ENCODE measurements at regions not wholly inside any gene's neighbourhood (a gene's known extent, or its start where the extent isn't known, plus 50 kb on each side); places are given as distances from the start of the nearest gene placed in this dataset.

DNA sequence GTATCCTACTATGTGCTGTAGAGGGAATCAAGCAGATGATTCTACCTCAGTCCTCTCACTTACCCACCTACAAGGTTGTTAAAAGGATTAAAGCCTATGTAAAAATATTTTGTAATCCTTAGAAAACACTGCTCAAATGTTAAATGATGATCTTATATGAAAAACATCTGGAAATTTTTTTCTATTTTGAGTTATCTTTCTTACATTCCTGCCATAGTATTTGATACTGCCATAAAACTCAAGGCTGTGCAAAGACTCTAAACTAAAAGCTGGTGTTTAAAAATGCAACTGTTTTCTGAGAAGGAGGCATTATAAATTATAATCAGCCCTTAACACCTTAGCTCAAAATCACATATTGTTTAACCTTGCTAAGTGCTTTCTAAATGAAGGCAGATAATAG lies 474.2 kb downstream of the PRELID2 start:
- peak; percentile 43 for DNase-seq (ENCODE audit: low read depth)

DNA sequence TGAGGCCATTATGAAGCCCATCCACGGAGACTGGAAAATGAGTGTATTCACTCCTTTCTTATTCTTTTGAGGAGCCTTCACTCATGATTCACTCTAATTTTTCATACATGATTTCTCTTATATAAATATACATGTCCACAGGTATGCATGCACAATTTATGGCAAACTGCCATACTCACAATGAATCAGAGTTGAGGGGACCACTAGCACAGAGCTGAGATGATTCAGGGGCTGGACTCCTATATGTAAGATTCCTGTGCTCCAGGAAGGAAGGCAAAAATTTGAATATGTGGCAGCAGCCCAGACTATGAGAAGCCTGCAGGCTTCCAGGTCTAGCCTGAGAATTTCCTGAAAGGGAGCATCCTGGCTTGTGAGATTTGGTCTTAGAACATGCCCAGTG lies 484.6 kb downstream of the PRELID2 start:
- peak; percentile 42 for DNase-seq (ENCODE audit: low read depth)

DNA sequence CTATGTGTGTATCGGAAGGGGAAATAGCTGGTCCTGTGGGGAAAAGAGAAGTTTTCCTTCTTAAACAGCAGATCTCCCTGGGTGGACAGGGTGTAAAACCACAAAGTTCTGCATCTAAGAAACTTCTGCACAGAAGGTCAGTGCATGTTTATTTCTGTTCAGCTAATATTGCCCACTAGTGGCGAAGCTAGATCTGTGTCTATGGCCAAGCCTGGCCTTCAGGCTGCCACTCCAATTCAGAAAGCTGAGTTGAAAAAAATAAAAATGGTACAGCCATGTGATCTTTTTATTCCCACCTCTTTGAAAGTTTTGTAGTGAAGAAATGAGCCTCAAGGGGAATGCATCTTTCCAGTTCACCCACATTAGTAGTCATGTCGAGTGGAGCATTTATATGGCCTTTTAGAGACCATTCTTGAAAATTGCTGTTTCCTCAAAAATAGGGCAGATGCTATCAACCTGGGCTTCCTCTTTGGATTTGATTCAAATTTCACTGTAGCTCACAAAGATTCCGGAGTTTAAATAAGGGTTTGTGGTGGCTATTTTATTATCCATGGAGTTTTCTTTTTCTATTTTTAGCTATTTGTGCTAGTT lies 488.0 kb downstream of the PRELID2 start:
- DNase-seq (ENCODE audit: low read depth): peak; percentile 74

- no peak for DNase-seq (ENCODE audit: low read depth)
Measured at GRCh38 chr5:145345511-145346287, 489.4 kb downstream of the PRELID2 start.

DNA sequence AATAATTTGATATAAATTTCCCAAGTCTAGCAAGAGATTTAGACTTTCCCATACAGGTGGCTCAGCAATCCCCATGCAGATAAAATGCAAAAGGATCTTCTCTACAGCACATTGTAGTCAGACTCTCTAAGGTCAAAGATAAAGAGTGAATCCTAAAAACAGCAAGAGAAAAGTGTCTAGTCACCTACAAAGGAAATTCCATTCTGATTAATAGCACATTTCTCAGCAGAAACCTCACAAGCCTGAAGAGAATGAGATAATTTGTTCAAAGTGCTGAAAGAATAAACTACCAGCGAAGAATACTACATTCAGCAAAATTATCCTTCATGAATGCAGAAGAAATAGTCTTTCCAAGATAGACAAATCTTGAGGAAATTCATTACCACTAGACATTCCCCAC lies 493.3 kb downstream of the PRELID2 start:
- DNase-seq (ENCODE audit: low read depth): peak; percentile 31

DNA sequence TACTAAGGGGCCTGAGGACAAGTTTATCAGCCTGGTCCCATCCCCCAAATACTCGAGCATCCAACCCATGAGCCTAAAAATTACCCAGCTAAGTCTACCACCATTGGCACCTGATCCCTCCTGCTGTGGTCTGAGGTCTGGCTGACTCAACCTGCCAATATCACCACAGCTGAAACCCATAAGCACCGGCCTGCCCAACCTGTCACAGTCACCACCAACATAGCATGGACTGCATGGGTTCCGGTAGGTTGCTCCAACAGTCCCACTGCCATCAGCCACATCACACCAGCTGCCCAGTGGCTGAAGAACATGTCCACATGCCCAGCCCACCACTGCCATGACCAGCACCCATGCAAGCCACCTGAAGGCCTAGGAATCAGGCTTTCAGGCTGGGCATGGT lies 495.0 kb downstream of the PRELID2 start:
- DNase-seq (ENCODE audit: low read depth): no peak

GRCh38 chr5:145324767-145325479 lies 510.2 kb downstream of the PRELID2 start:
- no peak for DNase-seq (ENCODE audit: low read depth)

DNA sequence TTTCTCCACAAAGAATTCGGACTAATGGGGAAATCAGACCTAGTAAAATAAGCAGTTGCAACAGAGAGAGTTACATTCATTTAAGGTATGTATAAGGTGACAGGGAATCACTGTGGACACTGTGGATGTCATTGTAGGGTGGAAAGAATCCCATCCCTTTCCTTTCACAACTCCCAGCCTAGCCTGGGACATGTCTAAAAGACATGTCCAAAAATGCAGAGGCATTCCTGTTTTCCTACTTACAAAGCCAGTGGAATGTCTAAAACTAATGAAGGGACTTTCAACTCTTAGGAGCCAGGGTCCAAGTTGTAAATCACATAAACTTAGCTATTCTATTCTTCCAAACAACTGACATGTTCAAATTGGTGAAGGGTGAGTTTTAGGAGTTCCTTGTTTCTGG lies 511.0 kb downstream of the PRELID2 start:
- no peak for DNase-seq (ENCODE audit: low read depth)

GRCh38 chr5:145316282-145316681 lies 518.9 kb downstream of the PRELID2 start:
- DNase-seq (ENCODE audit: low read depth): no peak

GRCh38 chr5:145307866-145308382 lies 527.2 kb downstream of the PRELID2 start:
- no peak for DNase-seq (ENCODE audit: low read depth)

DNA sequence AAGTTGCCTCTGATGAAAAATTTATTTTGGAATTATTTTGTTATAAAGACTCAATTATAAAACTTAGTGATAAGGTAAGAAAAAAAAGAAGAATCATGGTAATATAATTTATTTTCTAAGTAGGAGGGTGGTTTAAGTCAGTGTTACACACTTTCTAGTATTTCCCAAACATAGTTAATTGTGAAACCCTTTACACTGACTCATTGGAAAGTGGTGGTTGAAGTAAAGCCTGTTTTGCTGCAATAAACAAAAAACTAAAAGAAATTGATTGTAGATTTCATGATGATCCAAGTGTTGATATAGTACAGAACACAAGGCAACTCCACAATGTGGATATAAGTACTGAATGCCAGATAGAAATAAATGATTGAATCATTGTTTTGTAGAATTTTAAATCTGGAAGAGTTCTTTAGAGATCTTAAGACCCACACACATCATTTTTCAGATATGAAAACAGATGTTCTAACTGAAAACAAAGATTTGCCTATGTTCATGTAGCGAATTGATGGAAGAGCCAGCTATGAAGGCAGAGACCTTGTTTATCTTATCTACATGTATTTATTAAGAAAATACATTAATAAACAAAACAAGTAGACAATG lies 539.8 kb downstream of the PRELID2 start:
- peak; percentile 76 for DNase-seq (ENCODE audit: low read depth)

GRCh38 chr5:145294331-145294730 lies 540.8 kb downstream of the PRELID2 start:
- DNase-seq (ENCODE audit: low read depth): peak; percentile 61

GRCh38 chr5:145293716-145294115 lies 541.4 kb downstream of the PRELID2 start:
- no peak for DNase-seq (ENCODE audit: low read depth)

GRCh38 chr5:145292278-145292677 lies 542.9 kb downstream of the PRELID2 start:
- DNase-seq (ENCODE audit: low read depth): no peak

- no peak for DNase-seq (ENCODE audit: low read depth)
Measured at GRCh38 chr5:145283141-145283810, 551.9 kb downstream of the PRELID2 start.

DNA sequence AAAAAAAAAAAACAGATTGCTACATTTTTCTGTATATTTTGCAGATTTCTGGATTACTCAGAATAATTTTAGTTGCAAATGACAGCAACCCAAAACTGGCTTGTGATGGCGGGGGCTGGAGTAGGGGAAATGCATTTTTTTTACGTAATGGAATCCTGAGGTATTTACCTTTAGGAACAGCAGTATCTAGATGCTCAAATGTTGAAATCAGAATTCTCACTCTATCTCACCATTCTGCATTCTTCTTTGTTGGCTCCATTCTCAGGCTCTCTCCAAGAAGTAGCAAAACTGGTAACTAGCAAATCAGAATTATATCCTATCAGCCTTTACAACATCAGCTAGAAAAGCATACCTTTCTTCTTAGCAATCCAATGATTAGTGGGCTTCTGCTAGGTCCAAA lies 554.3 kb downstream of the PRELID2 start:
- DNase-seq (ENCODE audit: low read depth): no peak

GRCh38 chr5:145280214-145280613 lies 554.9 kb downstream of the PRELID2 start:
- no peak for DNase-seq (ENCODE audit: low read depth)

- no peak for DNase-seq (ENCODE audit: low read depth)
Measured at GRCh38 chr5:145260670-145261069, 574.5 kb downstream of the PRELID2 start.

DNA sequence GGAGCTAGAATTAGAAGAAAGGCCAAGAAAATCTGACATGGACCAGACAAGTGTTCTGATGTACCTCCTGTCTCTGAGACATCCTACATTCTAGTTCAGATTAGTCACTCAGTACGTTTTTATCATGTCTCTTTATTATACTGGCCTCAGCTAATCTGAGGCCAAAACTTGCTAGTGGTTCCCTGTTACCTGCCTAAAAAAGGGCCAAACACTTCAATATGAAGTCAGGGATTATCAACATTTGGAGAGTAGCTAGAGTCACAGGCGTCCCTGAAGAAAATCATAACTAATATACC lies 587.4 kb downstream of the PRELID2 start:
- DNase-seq (ENCODE audit: low read depth): peak; percentile 10

DNA sequence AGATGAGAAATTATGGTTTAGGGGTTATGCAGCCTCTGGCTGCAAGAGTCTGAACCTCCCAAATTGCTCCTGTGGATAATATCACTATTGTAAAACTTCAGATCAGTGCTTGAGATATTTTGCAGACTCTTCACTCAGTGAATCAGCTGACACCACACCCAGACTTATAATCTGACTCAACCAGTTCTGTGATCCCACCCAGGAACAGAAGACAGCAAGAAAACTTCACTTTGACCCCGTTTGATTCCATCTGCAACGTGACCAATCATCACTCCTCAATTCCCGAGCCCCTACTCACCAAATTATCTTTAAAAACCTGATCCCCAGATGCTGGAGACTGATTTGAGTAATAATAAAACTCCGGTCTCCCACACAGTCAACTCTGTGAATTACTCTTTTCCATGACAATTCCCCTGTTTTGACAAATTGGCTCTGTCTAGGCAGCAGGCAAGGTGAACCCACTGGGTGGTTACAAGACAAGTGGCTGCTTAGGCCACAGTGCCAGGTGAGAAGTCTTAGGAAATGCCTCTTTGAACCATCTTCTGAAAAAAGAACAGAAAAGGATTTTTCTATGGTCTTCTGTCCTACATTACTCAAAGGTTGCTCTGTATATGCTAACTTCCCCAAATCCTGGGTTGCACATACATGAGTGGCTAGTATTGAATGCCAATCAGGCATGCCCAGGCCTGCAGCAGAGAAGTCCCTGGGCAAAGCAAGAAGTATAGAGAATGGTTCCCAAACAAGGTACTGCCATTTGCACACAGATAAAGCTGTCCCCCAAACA lies 588.0 kb downstream of the PRELID2 start:
- DNase-seq (ENCODE audit: low read depth): peak; percentile 25

DNA sequence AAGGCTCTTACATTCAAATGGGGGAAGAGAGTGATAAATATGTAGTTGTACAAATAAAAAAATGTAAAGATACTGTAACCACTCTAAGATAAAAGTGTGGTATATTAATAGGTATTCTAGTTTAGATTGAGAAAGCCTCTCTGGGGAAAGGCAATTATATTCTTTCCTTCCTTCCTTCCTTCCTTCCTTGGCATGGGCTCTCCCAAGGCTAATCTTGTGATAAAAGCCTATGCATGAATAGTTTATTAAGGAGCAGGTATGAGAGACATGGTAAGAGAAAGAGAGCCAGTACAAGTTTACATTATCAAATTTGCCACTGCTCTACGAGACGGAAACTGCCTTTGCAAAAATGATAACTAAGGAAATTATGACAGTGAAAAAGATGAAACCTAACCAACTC lies 588.8 kb downstream of the PRELID2 start:
- DNase-seq (ENCODE audit: low read depth): no peak
